B cell (primary cell): ENCODE measurements at regions not wholly inside any gene's neighbourhood (a gene's known extent, or its start where the extent isn't known, plus 50 kb on each side); places are given as distances from the start of the nearest gene placed in this dataset.
"Not testable (repeated sequence)": the region's sequence is repeated elsewhere in the genome, so short reads cannot be mapped to it uniquely, and the experiment has no call there.

Source experiments
- ATAC-seq: fragments of 200-7000 bp; cut with Tn5 transposase; one replicate; pipeline ENCODE4 v1.10.0; 2021; ENCODE audit warnings: low read depth, mild to moderate bottlenecking, moderate number of reproducible peaks, moderate library complexity
- CTCF ChIA-PET: fragments of 350-600 bp; sonication (Branson Sonifier 250); formaldehyde crosslinking; loops from one replicate; lab custom pipeline; 2021; ENCODE audit warnings: antibody characterized with exemption, inconsistent platforms; lab: Charles Lee
- POLR2A ChIA-PET: fragments of 350-600 bp; sonication (Branson Sonifier 250); formaldehyde crosslinking; loops from one replicate; lab custom pipeline; 2021; ENCODE audit warnings: antibody characterized with exemption; lab: Charles Lee
- DNase-seq: peaks from one replicate; pipeline ENCODE4 v3.0.0; 2013
- H2AFZ ChIP-seq: 2 replicates; pipeline ENCODE4 v1.6.1; 2012; ENCODE audit warnings: mild to moderate bottlenecking, low read depth, low read length; ENCODE audit not compliant: insufficient read depth, poor library complexity, severe bottlenecking
- H3K27ac ChIP-seq, 2 donors: 1 replicate in 1 of 2; 2 replicates in 1 of 2; pipeline ENCODE4 v1.5.1; 2012 to 2013; ENCODE audit warnings: low read length in 2 of 2, mild to moderate bottlenecking in 2 of 2, moderate library complexity in 1 of 2
- H3K27me3 ChIP-seq, 4 experiments: fragments of 200-600 bp in 1 of 4; sonication (generic) in 1 of 4; replicated peaks in 1 of 4; 1 replicate in 2 of 4; 2 replicates in 2 of 4; pipeline versions ENCODE4 v1.6.1 to v1.7.0; 2013 to 2016; ENCODE audit warnings: low read length in 3 of 4, mild to moderate bottlenecking in 2 of 4, mixed read lengths in 1 of 4, moderate library complexity in 1 of 4; ENCODE audit not compliant: insufficient read depth in 4 of 4, control insufficient read depth in 3 of 4; ENCODE audit errors: control extremely low read depth in 1 of 4
- H3K36me3 ChIP-seq, 2 experiments: replicated peaks in 1 of 2; 1 replicate in 1 of 2; 2 replicates in 1 of 2; pipeline versions ENCODE4 v1.6.1 to v1.7.1; 2013; ENCODE audit warnings: low read length in 1 of 2; ENCODE audit not compliant: insufficient read depth in 2 of 2, control insufficient read depth in 1 of 2; ENCODE audit errors: control extremely low read depth in 1 of 2, extremely low read depth in 1 of 2
- H3K4me1 ChIP-seq, 2 donors: fragments of 200-600 bp in 1 of 2; sonication (generic) in 1 of 2; 1 replicate in 1 of 2; 2 replicates in 1 of 2; pipeline versions ENCODE4 v1.5.1 to v1.6.1; 2013 to 2017; ENCODE audit warnings: low read length in 2 of 2; ENCODE audit not compliant: control insufficient read depth in 2 of 2, insufficient read depth in 2 of 2
- H3K4me2 ChIP-seq: replicated peaks from 2 replicates; pipeline ENCODE3; 2012; ENCODE audit warnings: mild to moderate bottlenecking, low read depth, low read length; ENCODE audit not compliant: poor library complexity, severe bottlenecking
- H3K4me3 ChIP-seq, 5 experiments: fragments of 200-600 bp in 1 of 5; sonication (generic) in 1 of 5; 1 replicate in 3 of 5; 2 replicates in 2 of 5; pipeline versions ENCODE4 v1.5.1 to v1.7.0; 2011 to 2016; ENCODE audit warnings: low read length in 4 of 5, mild to moderate bottlenecking in 4 of 5, low read depth in 2 of 5, control low read depth in 1 of 5, moderate library complexity in 1 of 5; ENCODE audit not compliant: insufficient read depth in 1 of 5; ENCODE audit errors: control extremely low read depth in 1 of 5, extremely low read depth in 1 of 5
- H3K79me2 ChIP-seq: fragments of 200-600 bp; sonication (generic); one replicate; pipeline ENCODE4 v1.6.0; 2016; ENCODE audit warnings: low read length; ENCODE audit not compliant: control insufficient read depth, insufficient read depth
- H3K9ac ChIP-seq: fragments of 200-600 bp; sonication (generic); 2 replicates; pipeline ENCODE4 v1.6.1; 2017; ENCODE audit warnings: mild to moderate bottlenecking, low read length, moderate library complexity
- H3K9me3 ChIP-seq, 3 donors: one replicate each; pipeline versions ENCODE4 v1.6.1 to v1.7.1; 2013; ENCODE audit warnings: low read length in 2 of 3; ENCODE audit not compliant: control insufficient read depth in 2 of 3, insufficient read depth in 1 of 3; ENCODE audit errors: control extremely low read depth in 1 of 3
- H4K20me1 ChIP-seq: 2 replicates; pipeline ENCODE4 v1.6.0; 2012; ENCODE audit warnings: mild to moderate bottlenecking, low read length; ENCODE audit not compliant: insufficient read depth, control insufficient read depth, poor library complexity, severe bottlenecking
- H3K27ac Mint-ChIP-seq: one replicate; pipeline ENCODE4 v1.8.0; 2021; ENCODE audit warnings: mixed read lengths
- H3K27me3 Mint-ChIP-seq: one replicate; pipeline ENCODE4 v1.8.0; 2021; ENCODE audit warnings: mixed read lengths
- H3K4me1 Mint-ChIP-seq: one replicate; pipeline ENCODE4 v1.8.0; 2021; ENCODE audit warnings: mixed read lengths
- H3K4me3 Mint-ChIP-seq: one replicate; pipeline ENCODE4 v1.8.0; 2021; ENCODE audit warnings: mixed read lengths
- H3K9me3 Mint-ChIP-seq: one replicate; pipeline ENCODE4 v1.8.0; 2022; ENCODE audit warnings: mixed read lengths; ENCODE audit not compliant: insufficient read depth
- EZH2 ChIP-seq: IDR thresholded peaks from 2 replicates; pipeline ENCODE4 v1.6.1; 2012; ENCODE audit warnings: borderline replicate concordance, low read depth, mild to moderate bottlenecking, moderate library complexity, low read length; ENCODE audit not compliant: insufficient read depth, poor library complexity, severe bottlenecking
- WGBS: methylation state at CpG from one replicate; pipeline ENCODE4 v1.1.5; 2013; ENCODE audit warnings: missing lambda C conversion rate; ENCODE audit not compliant: insufficient coverage; 5-methylcytosine and 5-hydroxymethylcytosine counted together
- intact Hi-C: fragments of 100-400 bp; cut with micrococcal nuclease; formaldehyde crosslinking; loops from one replicate; pipeline ENCODE4 v1.10.0; 2022
- TF ChIP-seq, protein P1 (sequence below): fragments of 200-600 bp; IDR thresholded peaks from one replicate; pipeline ENCODE4 v1.8.0; 2022; ENCODE audit warnings: antibody characterized with exemption, mild to moderate bottlenecking

DNA sequence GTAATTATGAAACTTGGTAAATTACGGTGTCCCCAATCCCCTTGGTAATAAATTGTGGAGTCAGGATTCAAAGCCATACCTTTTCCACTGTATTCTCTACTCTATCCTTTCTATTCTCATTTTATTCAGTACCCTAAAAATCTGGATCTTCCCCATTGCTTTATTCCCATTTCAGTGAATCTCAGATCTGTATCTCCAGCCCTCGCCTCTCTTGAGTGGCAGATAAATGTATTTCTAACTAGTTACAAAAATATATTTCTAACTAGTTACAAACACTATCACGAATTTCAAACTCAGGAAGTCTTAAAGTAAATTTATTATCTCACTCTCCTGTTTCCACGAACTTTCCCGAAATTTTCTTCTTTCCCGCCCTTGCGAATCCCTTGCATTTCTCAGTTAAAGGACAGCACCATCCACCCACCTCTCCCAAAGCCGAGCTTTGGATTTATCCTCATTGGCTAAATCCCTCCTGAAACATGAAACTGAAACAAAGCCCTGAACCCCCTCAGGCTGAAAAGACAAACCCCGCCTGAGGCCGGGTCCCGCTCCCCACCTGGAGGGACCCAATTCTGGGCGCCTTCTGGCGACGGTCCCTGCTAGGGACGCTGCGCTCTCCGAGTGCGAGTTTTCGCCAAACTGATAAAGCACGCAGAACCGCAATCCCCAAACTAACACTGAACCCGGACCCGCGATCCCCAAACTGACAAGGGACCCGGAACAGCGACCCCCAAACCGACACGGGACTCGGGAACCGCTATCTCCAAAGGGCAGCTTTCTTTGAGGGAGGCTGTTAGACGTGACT, 164.3 kb upstream of the PABPC3 start:
- no peak overlapping the region for H3K4me3 ChIP-seq
- H3K4me1 ChIP-seq, result peaks cover 4 to 8% of the 10 kb centered on the region in 2 donors
- peak overlapping the region; percentile 38 for H3K4me2 ChIP-seq
- ChIA-PET POLR2A (no interaction called here), CTCF (no interaction called here)
- DNase-seq, result no peak
- Mint-ChIP-seq H3K27me3 (peaks cover 36% of the 10 kb centered on the region), H3K4me3 (no peak overlapping the region), H3K4me1 (peaks cover 9% of the 10 kb centered on the region), H3K27ac (no peak overlapping the region), H3K9me3 (no peaks in the 10 kb centered on the region)
- intact Hi-C loops, result no loop called here
- peak overlapping the region; percentile 56 for H2AFZ ChIP-seq
- TF ChIP-seq, protein P1, sequence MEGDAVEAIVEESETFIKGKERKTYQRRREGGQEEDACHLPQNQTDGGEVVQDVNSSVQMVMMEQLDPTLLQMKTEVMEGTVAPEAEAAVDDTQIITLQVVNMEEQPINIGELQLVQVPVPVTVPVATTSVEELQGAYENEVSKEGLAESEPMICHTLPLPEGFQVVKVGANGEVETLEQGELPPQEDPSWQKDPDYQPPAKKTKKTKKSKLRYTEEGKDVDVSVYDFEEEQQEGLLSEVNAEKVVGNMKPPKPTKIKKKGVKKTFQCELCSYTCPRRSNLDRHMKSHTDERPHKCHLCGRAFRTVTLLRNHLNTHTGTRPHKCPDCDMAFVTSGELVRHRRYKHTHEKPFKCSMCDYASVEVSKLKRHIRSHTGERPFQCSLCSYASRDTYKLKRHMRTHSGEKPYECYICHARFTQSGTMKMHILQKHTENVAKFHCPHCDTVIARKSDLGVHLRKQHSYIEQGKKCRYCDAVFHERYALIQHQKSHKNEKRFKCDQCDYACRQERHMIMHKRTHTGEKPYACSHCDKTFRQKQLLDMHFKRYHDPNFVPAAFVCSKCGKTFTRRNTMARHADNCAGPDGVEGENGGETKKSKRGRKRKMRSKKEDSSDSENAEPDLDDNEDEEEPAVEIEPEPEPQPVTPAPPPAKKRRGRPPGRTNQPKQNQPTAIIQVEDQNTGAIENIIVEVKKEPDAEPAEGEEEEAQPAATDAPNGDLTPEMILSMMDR, result no peak
- no peak for TF ChIP-seq EZH2
- H3K27ac ChIP-seq, result no peak overlapping the region
- H3K36me3 ChIP-seq, result no peaks in the 10 kb centered on the region
- no peaks in the 10 kb centered on the region for H3K79me2 ChIP-seq
- H3K9ac ChIP-seq, result no peak overlapping the region
- no peak for ATAC-seq
- peaks cover 0 to 4% (median 0%) of the 10 kb centered on the region in 3 donors for H3K9me3 ChIP-seq
- peaks cover 0 to 23% (median 13%) of the 10 kb centered on the region in 4 experiments for H3K27me3 ChIP-seq
- H4K20me1 ChIP-seq, result no peaks in the 10 kb centered on the region
- 11% methylated on average over 26 of the region's 31 CpGs for WGBS

DNA sequence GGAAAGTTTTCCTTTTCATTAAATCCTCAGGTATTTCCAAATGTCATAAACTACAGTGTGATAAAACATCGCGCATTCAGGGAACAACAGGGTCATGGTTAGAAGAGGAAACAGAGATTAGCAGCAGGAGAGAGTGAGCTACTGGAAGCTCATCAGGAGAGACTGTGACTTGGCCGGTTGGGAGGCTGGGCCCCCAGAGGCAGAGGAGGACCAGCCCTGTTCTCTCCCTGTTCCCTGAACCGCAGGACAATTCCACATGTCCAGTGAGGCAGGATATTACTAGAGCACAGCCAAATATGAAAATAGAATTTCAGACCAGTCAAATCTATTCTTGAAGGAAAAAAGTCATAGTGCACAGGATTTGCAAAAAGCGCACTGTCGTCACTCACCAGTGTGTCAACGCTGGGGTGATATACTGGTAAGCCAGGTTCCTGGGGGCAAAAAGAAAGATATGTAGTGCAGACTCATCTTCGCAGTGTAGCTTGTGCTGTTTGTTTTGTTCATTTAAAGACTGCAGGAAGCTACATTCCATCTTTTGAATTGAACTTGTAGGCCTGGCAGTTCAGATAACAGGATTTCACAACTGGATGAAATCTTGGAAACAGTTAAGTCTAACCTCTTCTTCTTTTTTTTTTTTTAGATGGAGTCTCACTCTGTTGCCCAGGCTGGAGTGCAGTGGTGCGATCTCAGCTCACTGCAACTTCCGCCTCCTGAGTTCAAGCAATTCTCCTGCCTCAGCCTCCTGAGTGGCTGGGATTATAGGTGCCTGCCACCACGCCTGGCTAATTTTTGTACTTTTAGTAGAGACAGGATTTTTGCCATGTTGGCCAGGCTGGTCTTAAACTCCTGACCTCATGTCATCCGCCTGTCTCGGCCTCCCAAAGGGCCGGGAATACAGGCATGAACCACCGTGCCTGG, 162.6 kb upstream of the PABPC3 start:
- H3K4me1 Mint-ChIP-seq, H4K20me1 ChIP-seq, POLR2A ChIA-PET, H3K4me3 ChIP-seq, H3K4me3 Mint-ChIP-seq, H3K4me2 ChIP-seq, H2AFZ ChIP-seq, intact Hi-C loops, H3K9me3 ChIP-seq, H3K4me1 ChIP-seq, H3K36me3 ChIP-seq, DNase-seq, H3K9me3 Mint-ChIP-seq, H3K27ac Mint-ChIP-seq, CTCF ChIA-PET, H3K79me2 ChIP-seq, ATAC-seq, H3K27ac ChIP-seq, H3K9ac ChIP-seq: not testable (repeated sequence)
- 96% methylated on average over 11 of the region's 15 CpGs for WGBS
- peaks cover 45% of the 10 kb centered on the region for H3K27me3 Mint-ChIP-seq
- H3K27me3 ChIP-seq, result peaks cover 0 to 29% (median 13%) of the 10 kb centered on the region in 4 experiments

DNA sequence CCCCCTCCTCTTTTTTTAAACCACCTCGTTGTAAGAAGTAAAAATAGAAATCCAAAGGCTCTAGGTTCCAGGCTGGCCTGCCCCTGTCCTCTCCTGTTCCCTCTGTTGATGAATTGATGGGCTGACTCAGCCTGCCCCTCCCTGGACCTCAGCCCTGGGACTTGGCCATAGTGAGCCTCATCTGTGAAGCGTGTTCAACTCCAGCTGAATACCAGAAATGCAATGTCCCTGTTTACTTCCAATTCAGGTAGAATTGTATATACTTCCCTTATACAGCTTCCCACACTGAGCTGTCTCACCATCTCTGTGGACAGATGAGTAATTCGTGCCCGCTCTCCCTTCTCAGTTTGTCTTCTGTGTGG, 161.9 kb upstream of the PABPC3 start:
- ATAC-seq, H3K9me3 ChIP-seq, DNase-seq, H3K27ac ChIP-seq, H3K4me3 Mint-ChIP-seq, H4K20me1 ChIP-seq, H3K9ac ChIP-seq, H3K4me1 Mint-ChIP-seq, H3K9me3 Mint-ChIP-seq, H3K36me3 ChIP-seq, H3K4me1 ChIP-seq, H3K27ac Mint-ChIP-seq, H3K4me3 ChIP-seq, intact Hi-C loops, CTCF ChIA-PET, POLR2A ChIA-PET, H2AFZ ChIP-seq, H3K79me2 ChIP-seq, H3K4me2 ChIP-seq: not testable (repeated sequence)
- H3K27me3 ChIP-seq, result peaks cover 0 to 29% (median 13%) of the 10 kb centered on the region in 4 experiments
- peaks cover 45% of the 10 kb centered on the region for H3K27me3 Mint-ChIP-seq
- WGBS, result 83% methylated on average over 3 of the region's 4 CpGs
